ENCODE measurements at regions not wholly inside any gene's neighbourhood (a gene's known extent, or its start where the extent isn't known, plus 50 kb on each side); places are given as distances from the start of the nearest gene placed in this dataset.

GRCh38 chr9:20290257-20290656 is 332.0 kb downstream of the MLLT3 start (continued):
- TF ChIP-seq, protein P1, sequence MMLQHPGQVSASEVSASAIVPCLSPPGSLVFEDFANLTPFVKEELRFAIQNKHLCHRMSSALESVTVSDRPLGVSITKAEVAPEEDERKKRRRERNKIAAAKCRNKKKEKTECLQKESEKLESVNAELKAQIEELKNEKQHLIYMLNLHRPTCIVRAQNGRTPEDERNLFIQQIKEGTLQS (IDR thresholded peaks at IDR 0.05; ENCODE audit: insufficient read depth, low read depth, low read length): no peak
- TF ChIP-seq RFX5 (IDR thresholded peaks at IDR 0.05; ENCODE audit: borderline replicate concordance, low read depth, low read length) (no peak), RAD21 (IDR thresholded peaks at IDR 0.05 in 1 of 2, conservative IDR thresholded peaks at IDR 0.05 in 1 of 2; ENCODE audit: low read depth in 2 of 2, low read length in 2 of 2) (no peak), RBBP5 (IDR thresholded peaks at IDR 0.05; ENCODE audit: borderline replicate concordance, low read depth, low read length) (no peak), TBP (IDR thresholded peaks at IDR 0.05; ENCODE audit: low read depth, low read length) (no peak), SIX5 (IDR thresholded peaks at IDR 0.05; ENCODE audit: low read depth, low read length) (no peak), CTBP2 (IDR thresholded peaks at IDR 0.05; ENCODE audit: borderline replicate concordance, insufficient read depth, insufficient read length, low read length) (no peak), MAX (IDR thresholded peaks at IDR 0.05) (no peak), KDM4A (IDR thresholded peaks at IDR 0.05; ENCODE audit: low read depth, low read length, severe bottlenecking) (no peak), EZH2 (IDR thresholded peaks at IDR 0.05; ENCODE audit: low read depth, low read length, severe bottlenecking) (no peak)

Measured in H1 (cell line).